ENCODE measurements at regions not wholly inside any gene's neighbourhood (a gene's known extent, or its start where the extent isn't known, plus 50 kb on each side); places are given as distances from the start of the nearest gene placed in this dataset.

DNA sequence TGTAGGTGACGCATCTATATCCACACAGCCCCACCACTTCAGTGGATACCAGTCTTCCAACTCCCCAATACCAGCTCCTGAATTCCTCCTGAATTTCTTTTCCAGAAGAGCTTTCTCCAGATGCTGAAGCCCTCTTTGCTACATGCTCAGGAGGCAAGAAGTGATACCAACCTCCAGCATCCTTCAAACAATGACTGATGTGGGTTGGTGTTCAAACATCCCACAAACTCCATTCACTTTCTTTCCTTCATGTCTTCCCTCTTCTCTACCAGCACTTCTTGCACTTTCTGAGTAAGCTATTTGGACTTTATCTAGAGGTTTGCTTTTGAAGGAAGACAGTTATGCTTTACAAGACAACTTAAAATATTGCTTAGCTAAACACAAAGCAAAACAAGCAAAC is 179.9 kb upstream of the RORB start:
- TF ChIP-seq, protein P1, sequence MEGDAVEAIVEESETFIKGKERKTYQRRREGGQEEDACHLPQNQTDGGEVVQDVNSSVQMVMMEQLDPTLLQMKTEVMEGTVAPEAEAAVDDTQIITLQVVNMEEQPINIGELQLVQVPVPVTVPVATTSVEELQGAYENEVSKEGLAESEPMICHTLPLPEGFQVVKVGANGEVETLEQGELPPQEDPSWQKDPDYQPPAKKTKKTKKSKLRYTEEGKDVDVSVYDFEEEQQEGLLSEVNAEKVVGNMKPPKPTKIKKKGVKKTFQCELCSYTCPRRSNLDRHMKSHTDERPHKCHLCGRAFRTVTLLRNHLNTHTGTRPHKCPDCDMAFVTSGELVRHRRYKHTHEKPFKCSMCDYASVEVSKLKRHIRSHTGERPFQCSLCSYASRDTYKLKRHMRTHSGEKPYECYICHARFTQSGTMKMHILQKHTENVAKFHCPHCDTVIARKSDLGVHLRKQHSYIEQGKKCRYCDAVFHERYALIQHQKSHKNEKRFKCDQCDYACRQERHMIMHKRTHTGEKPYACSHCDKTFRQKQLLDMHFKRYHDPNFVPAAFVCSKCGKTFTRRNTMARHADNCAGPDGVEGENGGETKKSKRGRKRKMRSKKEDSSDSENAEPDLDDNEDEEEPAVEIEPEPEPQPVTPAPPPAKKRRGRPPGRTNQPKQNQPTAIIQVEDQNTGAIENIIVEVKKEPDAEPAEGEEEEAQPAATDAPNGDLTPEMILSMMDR (IDR thresholded peaks at IDR 0.05), result no peak
- TF ChIP-seq POLR2AphosphoS5 (IDR thresholded peaks at IDR 0.05), result no peak

All from esophagus muscularis mucosa (tissue), 3 donors.